ENCODE measurements at regions not wholly inside any gene's neighbourhood (a gene's known extent, or its start where the extent isn't known, plus 50 kb on each side); places are given as distances from the start of the nearest gene placed in this dataset.

DNA sequence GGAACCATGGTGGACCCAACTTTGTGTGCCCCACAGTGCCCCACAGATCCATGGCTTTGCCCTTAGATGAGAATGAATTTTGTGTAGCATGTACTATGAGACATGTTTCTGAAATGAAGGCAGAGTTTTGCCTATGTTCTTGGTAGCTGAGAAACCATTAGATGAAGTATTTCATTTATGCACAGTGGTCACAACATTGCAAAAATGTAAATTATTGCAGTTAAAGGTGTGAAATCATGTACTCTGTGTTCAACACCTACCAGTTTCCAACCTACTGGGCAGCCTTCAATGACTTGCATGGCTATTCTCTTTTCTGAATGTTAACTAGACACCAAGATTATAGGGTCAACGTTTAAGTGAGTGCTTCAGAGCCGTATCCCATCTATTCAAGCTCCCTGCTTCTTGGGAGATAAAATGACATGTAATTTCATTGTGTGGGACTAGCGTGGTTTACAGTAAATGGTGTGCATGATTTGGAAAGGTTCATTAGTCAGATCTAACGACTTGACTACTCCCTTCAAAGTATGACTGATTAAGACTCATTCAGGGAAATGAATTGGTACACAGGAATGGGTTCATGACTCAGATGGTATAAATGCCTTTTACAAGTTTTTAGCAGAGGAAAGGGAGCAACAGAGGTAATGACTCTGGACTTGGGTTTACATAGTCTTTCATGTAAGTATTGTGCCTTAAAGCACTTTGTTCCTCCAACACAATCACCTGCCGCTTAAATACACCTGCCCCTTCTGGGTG, 106.1 kb upstream of the AKIRIN2 start:
- ATAC-seq (ENCODE audit: insufficient number of reproducible peaks, low FRiP score, low read depth) (no peak), DNase-seq (ENCODE audit: low spot score) (no peak)
- Histone ChIP-seq H3K27me3 (replicated peaks; ENCODE audit: insufficient read depth) (no peaks in the 10 kb centered on the region), H3K4me1 (ENCODE audit: control insufficient read depth in 1 of 2, low read depth in 2 of 2) (no peaks in the 10 kb centered on the region), H3K4me3 (no peak overlapping the region), H3K36me3 (no peaks in the 10 kb centered on the region), H3K9me3 (no peaks in the 10 kb centered on the region), H3K27ac (no peak overlapping the region)
- TF ChIP-seq, protein P1, sequence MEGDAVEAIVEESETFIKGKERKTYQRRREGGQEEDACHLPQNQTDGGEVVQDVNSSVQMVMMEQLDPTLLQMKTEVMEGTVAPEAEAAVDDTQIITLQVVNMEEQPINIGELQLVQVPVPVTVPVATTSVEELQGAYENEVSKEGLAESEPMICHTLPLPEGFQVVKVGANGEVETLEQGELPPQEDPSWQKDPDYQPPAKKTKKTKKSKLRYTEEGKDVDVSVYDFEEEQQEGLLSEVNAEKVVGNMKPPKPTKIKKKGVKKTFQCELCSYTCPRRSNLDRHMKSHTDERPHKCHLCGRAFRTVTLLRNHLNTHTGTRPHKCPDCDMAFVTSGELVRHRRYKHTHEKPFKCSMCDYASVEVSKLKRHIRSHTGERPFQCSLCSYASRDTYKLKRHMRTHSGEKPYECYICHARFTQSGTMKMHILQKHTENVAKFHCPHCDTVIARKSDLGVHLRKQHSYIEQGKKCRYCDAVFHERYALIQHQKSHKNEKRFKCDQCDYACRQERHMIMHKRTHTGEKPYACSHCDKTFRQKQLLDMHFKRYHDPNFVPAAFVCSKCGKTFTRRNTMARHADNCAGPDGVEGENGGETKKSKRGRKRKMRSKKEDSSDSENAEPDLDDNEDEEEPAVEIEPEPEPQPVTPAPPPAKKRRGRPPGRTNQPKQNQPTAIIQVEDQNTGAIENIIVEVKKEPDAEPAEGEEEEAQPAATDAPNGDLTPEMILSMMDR (IDR thresholded peaks at IDR 0.05) = no peak

DNA sequence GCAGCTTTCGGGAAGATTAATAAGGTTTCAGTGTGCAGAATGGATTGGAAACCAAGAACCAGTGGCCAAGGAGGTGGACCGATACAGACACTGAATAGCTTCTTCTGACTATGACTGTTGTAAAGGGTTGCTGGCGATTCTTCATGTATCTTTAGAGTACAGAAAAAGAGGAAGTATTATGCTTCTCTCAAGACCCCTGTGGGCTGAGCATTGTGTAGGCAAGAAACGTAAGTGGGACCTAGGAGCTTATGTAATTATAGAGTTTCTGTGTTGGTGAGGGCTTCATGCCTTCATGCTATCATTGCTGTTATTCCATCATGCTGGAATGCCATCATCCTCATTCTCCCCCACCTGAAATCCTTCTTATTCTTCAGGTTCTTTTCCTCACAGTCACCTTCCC, 105.4 kb upstream of the AKIRIN2 start:
- Histone ChIP-seq H3K4me3 (no peak overlapping the region), H3K27ac (no peak overlapping the region), H3K4me1 (ENCODE audit: control insufficient read depth in 1 of 2, low read depth in 2 of 2) (no peaks in the 10 kb centered on the region), H3K36me3 (no peaks in the 10 kb centered on the region), H3K9me3 (no peaks in the 10 kb centered on the region), H3K27me3 (replicated peaks; ENCODE audit: insufficient read depth) (no peaks in the 10 kb centered on the region)
- ATAC-seq (ENCODE audit: insufficient number of reproducible peaks, low FRiP score, low read depth) (no peak), DNase-seq (ENCODE audit: low spot score) (no peak)
- TF ChIP-seq, protein P1 (IDR thresholded peaks at IDR 0.05) = no peak

DNA sequence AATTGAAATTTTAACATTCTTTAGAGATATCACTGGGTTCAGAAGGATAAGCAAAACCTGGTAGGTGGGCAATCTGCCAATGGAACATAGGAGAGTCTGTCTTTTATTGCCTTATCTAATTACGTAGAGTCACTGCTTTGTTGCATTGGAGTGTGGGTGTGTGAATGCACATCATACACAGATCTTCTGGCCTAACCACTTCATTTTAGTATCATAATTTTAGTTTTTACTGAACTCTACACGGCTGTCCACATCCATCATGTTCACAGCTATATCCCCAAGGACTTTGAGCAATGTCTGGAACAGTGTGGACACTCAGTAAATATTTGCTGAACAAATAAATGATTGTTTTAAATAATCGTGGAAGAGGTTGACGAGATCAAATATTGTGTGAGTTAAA, 104.6 kb upstream of the AKIRIN2 start:
- DNase-seq (ENCODE audit: low spot score) (no peak), ATAC-seq (ENCODE audit: insufficient number of reproducible peaks, low FRiP score, low read depth) (no peak)
- Histone ChIP-seq H3K4me3 (no peak overlapping the region), H3K27me3 (replicated peaks; ENCODE audit: insufficient read depth) (no peaks in the 10 kb centered on the region), H3K9me3 (no peaks in the 10 kb centered on the region), H3K27ac (no peak overlapping the region), H3K36me3 (no peaks in the 10 kb centered on the region), H3K4me1 (ENCODE audit: control insufficient read depth in 1 of 2, low read depth in 2 of 2) (no peaks in the 10 kb centered on the region)
- TF ChIP-seq, protein P1 (IDR thresholded peaks at IDR 0.05) = no peak

DNA sequence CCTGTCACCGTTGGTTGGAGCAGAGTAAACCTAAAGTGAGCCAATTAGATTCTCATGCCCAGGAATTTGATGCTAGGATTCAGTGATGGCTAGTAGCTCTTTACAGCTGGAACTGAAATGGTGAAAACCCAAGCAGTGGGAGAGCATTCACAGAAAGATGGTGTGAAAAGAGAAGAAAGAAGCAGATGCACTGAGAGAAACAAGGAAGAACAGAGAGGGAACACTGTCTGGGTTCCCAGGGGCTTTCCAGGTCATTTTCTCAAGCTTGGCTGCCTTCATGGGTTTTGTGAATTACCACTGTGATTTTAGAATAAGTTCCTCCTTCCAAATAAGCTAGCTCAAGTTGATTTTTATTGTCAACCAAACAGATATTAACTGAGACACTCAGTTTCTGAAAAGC, 104.1 kb upstream of the AKIRIN2 start:
- TF ChIP-seq, protein P1 (IDR thresholded peaks at IDR 0.05) = no peak
- H3K27ac ChIP-seq = no peak overlapping the region
- H3K27me3 ChIP-seq (replicated peaks; ENCODE audit: insufficient read depth) = no peaks in the 10 kb centered on the region
- no peak for ATAC-seq (ENCODE audit: insufficient number of reproducible peaks, low FRiP score, low read depth)
- no peak overlapping the region for H3K4me3 ChIP-seq
- H3K36me3 ChIP-seq = no peaks in the 10 kb centered on the region
- no peaks in the 10 kb centered on the region for H3K9me3 ChIP-seq
- no peaks in the 10 kb centered on the region for H3K4me1 ChIP-seq (ENCODE audit: control insufficient read depth in 1 of 2, low read depth in 2 of 2)
- DNase-seq (ENCODE audit: low spot score) = no peak

DNA sequence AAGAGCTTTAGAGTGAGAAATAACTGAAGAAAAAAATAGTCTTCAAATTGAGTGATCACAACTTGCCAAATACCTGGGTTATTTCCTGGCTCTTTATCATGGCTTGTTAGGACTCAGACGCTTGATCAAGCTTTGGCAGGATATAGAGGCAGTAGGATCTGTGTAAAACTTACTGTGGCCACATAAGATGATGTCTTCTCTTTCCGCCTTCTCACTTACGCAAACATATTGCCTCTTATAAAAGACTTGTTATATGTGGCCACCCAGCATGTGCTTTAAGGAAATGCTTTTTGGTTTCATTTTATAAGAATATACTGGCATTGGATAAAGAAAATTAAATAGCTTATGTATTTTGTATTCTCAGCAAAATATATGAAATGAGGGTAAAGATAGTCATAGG, 101.8 kb upstream of the AKIRIN2 start:
- no peak overlapping the region for H3K4me3 ChIP-seq
- no peaks in the 10 kb centered on the region for H3K36me3 ChIP-seq
- no peak overlapping the region for H3K27ac ChIP-seq
- TF ChIP-seq, protein P1 (IDR thresholded peaks at IDR 0.05) = no peak
- ATAC-seq (ENCODE audit: insufficient number of reproducible peaks, low FRiP score, low read depth) (no peak), DNase-seq (ENCODE audit: low spot score) (no peak)
- no peaks in the 10 kb centered on the region for H3K27me3 ChIP-seq (replicated peaks; ENCODE audit: insufficient read depth)
- H3K4me1 ChIP-seq (ENCODE audit: control insufficient read depth in 1 of 2, low read depth in 2 of 2) = no peaks in the 10 kb centered on the region
- no peaks in the 10 kb centered on the region for H3K9me3 ChIP-seq
